ENCODE measurements at regions not wholly inside any gene's neighbourhood (a gene's known extent, or its start where the extent isn't known, plus 50 kb on each side); places are given as distances from the start of the nearest gene placed in this dataset.

GRCh38 chr18:67650686-67651385, 134.3 kb upstream of the DSEL start:
- TF ChIP-seq, protein P1, sequence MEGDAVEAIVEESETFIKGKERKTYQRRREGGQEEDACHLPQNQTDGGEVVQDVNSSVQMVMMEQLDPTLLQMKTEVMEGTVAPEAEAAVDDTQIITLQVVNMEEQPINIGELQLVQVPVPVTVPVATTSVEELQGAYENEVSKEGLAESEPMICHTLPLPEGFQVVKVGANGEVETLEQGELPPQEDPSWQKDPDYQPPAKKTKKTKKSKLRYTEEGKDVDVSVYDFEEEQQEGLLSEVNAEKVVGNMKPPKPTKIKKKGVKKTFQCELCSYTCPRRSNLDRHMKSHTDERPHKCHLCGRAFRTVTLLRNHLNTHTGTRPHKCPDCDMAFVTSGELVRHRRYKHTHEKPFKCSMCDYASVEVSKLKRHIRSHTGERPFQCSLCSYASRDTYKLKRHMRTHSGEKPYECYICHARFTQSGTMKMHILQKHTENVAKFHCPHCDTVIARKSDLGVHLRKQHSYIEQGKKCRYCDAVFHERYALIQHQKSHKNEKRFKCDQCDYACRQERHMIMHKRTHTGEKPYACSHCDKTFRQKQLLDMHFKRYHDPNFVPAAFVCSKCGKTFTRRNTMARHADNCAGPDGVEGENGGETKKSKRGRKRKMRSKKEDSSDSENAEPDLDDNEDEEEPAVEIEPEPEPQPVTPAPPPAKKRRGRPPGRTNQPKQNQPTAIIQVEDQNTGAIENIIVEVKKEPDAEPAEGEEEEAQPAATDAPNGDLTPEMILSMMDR (IDR thresholded peaks at IDR 0.05), result no peak
- TF ChIP-seq EZH2 (IDR thresholded peaks at IDR 0.05), result no peak
- no peak for TF ChIP-seq EZH2phosphoT487 (IDR thresholded peaks at IDR 0.05)
